ENCODE measurements at regions not wholly inside any gene's neighbourhood (a gene's known extent, or its start where the extent isn't known, plus 50 kb on each side); places are given as distances from the start of the nearest gene placed in this dataset.

- in situ Hi-C loops (cut with HindIII; ENCODE audit: low pct_ligation_motif_present, low sequenced_read_pairs) = loop anchor here (25.0 kb wide), 2 partner anchors 231 to 356 kb away; partner anchors contain the start of gene IRF2BP2
- Histone ChIP-seq H3K36me3 (replicated peaks) (no peaks in the 10 kb centered on the region), H3K27ac (no peak overlapping the region), H3K27me3 (replicated peaks) (no peaks in the 10 kb centered on the region), H3K4me3 (ENCODE audit: low read depth, low read length) (no peak overlapping the region)
- TF ChIP-seq, protein P1, sequence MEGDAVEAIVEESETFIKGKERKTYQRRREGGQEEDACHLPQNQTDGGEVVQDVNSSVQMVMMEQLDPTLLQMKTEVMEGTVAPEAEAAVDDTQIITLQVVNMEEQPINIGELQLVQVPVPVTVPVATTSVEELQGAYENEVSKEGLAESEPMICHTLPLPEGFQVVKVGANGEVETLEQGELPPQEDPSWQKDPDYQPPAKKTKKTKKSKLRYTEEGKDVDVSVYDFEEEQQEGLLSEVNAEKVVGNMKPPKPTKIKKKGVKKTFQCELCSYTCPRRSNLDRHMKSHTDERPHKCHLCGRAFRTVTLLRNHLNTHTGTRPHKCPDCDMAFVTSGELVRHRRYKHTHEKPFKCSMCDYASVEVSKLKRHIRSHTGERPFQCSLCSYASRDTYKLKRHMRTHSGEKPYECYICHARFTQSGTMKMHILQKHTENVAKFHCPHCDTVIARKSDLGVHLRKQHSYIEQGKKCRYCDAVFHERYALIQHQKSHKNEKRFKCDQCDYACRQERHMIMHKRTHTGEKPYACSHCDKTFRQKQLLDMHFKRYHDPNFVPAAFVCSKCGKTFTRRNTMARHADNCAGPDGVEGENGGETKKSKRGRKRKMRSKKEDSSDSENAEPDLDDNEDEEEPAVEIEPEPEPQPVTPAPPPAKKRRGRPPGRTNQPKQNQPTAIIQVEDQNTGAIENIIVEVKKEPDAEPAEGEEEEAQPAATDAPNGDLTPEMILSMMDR (IDR thresholded peaks at IDR 0.05; ENCODE audit: low read depth, low read length, missing control alignments) = no peak
- no peak for DNase-seq
Measured at GRCh38 chr1:234968451-234968850, 160.2 kb downstream of the TOMM20 start.

- Histone ChIP-seq H3K4me3 (ENCODE audit: low read depth, low read length) (no peak overlapping the region), H3K27ac (no peak overlapping the region), H3K36me3 (replicated peaks) (no peaks in the 10 kb centered on the region), H3K27me3 (replicated peaks) (no peaks in the 10 kb centered on the region)
- TF ChIP-seq, protein P1 (IDR thresholded peaks at IDR 0.05; ENCODE audit: low read depth, low read length, missing control alignments) = no peak
- in situ Hi-C loops (cut with HindIII; ENCODE audit: low pct_ligation_motif_present, low sequenced_read_pairs) = loop anchor here (25.0 kb wide), 2 partner anchors 230 to 355 kb away; partner anchors contain the start of gene IRF2BP2
- DNase-seq = no peak
Measured at GRCh38 chr1:234967121-234967520, 161.5 kb downstream of the TOMM20 start.

GRCh38 chr1:234965111-234965510, 163.5 kb downstream of the TOMM20 start:
- H3K36me3 ChIP-seq (replicated peaks) = no peaks in the 10 kb centered on the region
- H3K27ac ChIP-seq = no peak overlapping the region
- H3K27me3 ChIP-seq (replicated peaks) = no peaks in the 10 kb centered on the region
- no peak overlapping the region for H3K4me3 ChIP-seq (ENCODE audit: low read depth, low read length)
- DNase-seq = no peak
- TF ChIP-seq, protein P1 (IDR thresholded peaks at IDR 0.05; ENCODE audit: low read depth, low read length, missing control alignments) = no peak
- in situ Hi-C loops (cut with HindIII; ENCODE audit: low pct_ligation_motif_present, low sequenced_read_pairs) = loop anchor here (25.0 kb wide), 2 partner anchors 228 to 353 kb away; partner anchors contain the start of gene IRF2BP2

DNA sequence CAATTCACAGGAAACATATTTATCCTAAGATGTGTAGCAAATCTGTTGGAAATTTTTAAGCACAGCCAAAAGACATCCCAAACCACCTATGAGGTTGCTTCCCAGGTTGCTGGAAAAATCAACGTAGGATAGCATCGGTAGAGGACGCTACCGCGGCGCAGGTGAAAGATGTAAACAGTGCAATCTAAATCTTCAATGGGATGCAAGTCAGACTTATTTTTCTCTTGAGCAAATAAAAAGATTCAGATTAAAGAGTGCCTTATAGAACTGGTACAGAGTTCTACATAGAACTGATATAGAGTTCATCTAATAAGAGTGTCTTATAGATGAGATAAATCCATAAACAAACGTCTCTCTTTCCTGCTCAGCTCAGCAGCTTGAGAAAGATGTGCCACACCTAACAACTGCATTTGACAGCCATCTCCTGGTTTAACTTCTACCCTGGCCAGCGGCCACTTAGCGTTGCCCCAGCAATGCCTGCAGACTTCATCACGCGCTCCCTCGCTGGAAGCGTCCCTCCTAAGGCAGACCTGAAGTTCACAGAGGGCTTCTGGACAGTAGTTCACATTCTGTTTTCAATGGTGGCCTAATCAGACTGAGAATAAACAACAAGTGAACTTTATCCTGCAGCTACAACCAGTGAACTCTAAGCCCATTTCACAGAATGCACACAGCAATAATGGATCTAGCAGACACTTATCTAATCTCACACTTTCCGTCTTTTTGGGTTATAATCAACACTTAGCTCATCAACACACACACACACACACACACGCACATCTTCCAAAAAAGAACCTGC, 164.5 kb downstream of the TOMM20 start:
- Histone ChIP-seq H3K27me3 (replicated peaks) (no peaks in the 10 kb centered on the region), H3K36me3 (replicated peaks) (no peaks in the 10 kb centered on the region), H3K27ac (peak overlapping the region; percentile 100), H3K4me3 (ENCODE audit: low read depth, low read length) (no peak overlapping the region)
- in situ Hi-C loops (cut with HindIII; ENCODE audit: low pct_ligation_motif_present, low sequenced_read_pairs) = loop anchor here (25.0 kb wide), 2 partner anchors 227 to 352 kb away; partner anchors contain the start of gene IRF2BP2
- TF ChIP-seq, protein P1 (IDR thresholded peaks at IDR 0.05; ENCODE audit: low read depth, low read length, missing control alignments) = no peak
- no peak for DNase-seq

- TF ChIP-seq, protein P1 (IDR thresholded peaks at IDR 0.05; ENCODE audit: low read depth, low read length, missing control alignments) = no peak
- in situ Hi-C loops (cut with HindIII; ENCODE audit: low pct_ligation_motif_present, low sequenced_read_pairs) = loop anchor here (25.0 kb wide), 2 partner anchors 226 to 351 kb away; partner anchors contain the start of gene IRF2BP2
Measured at GRCh38 chr1:234963180-234963903, 165.3 kb downstream of the TOMM20 start.

More at GRCh38 chr1:234963180-234963903, 165.3 kb downstream of the TOMM20 start:
- H3K27me3 ChIP-seq (replicated peaks) = no peaks in the 10 kb centered on the region
- H3K36me3 ChIP-seq (replicated peaks) = no peaks in the 10 kb centered on the region
- no peak overlapping the region for H3K4me3 ChIP-seq (ENCODE audit: low read depth, low read length)
- H3K27ac ChIP-seq = peak overlapping the region; percentile 100
- peak; percentile 97 for DNase-seq

Data from brain microvascular endothelial cell (primary cell).